ENCODE measurements at regions not wholly inside any gene's neighbourhood (a gene's known extent, or its start where the extent isn't known, plus 50 kb on each side); places are given as distances from the start of the nearest gene placed in this dataset.
"Not testable (repeated sequence)": the region's sequence is repeated elsewhere in the genome, so short reads cannot be mapped to it uniquely, and the experiment has no call there.

DNA sequence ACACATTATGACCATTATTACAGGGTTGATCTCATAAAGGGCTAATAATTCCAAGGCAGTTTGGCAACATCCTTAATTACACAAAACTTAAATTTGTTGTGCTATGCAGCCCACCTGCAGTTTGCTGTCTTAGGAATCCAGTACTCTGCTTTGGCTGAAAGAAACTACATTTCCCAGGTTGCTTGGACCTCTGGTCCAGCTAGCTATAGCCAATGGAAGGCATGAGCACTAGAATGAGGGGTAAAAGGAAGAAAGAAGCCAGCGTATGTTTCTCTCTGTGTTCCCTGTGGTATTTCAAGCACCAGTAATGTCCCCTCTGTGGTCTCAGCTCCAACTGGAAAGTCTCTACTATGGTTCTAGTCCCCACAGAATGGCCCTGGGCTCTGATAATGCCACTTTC is 84.3 kb upstream of the TSC22D2 start:
- H3K79me1 ChIP-seq (ENCODE audit: insufficient read depth, low read depth, low read length, poor library complexity, severe bottlenecking): no peaks in the 10 kb centered on the region
- no peaks in the 10 kb centered on the region for H3K27me3 ChIP-seq (ENCODE audit: insufficient read depth, low read length)
- H3K27ac ChIP-seq (ENCODE audit: insufficient read length, low read depth, low read length): no peak overlapping the region
- no peaks in the 10 kb centered on the region for H3K9me3 ChIP-seq (ENCODE audit: control insufficient read depth, low read depth, low read length)
- H2BK20ac ChIP-seq (ENCODE audit: low read depth, low read length, poor library complexity, severe bottlenecking): no peak overlapping the region
- H3T11ph ChIP-seq (ENCODE audit: low read length): no peak overlapping the region
- no peak overlapping the region for H2BK5ac ChIP-seq (ENCODE audit: insufficient read length, low read length)
- H2AFZ ChIP-seq (ENCODE audit: low read length): no peak overlapping the region
- no peak overlapping the region for H4K91ac ChIP-seq (ENCODE audit: insufficient read length, low read depth, low read length)
- no peak overlapping the region for H4K5ac ChIP-seq (ENCODE audit: insufficient read length, low read depth, low read length)
- Mint-ChIP-seq H3K27ac (no peak overlapping the region), H3K27me3 (ENCODE audit: low read depth) (peaks cover 3% of the 10 kb centered on the region; the same call in 1 of the 2 replicates), H3K4me1 (peaks cover 14 to 17% of the 10 kb centered on the region in 2 experiments), H3K9me3 (peaks cover 3 to 8% of the 10 kb centered on the region in 2 experiments; a peak in 3 of 5 replicates), H3K36me3 (ENCODE audit: insufficient read depth in 1 of 3, low read depth in 3 of 3) (peaks cover 0 to 9% (median 3%) of the 10 kb centered on the region in 3 experiments; a peak in 3 of 7 replicates), H3K4me3 (no peak overlapping the region)
- H3K4me2 ChIP-seq (ENCODE audit: insufficient read depth, insufficient read length, low read length): no peak overlapping the region
- H3K4me1 ChIP-seq (ENCODE audit: insufficient read depth, low read length): no peaks in the 10 kb centered on the region; the same call in 1 of the 2 replicates
- H2BK12ac ChIP-seq (ENCODE audit: insufficient read length, low read depth, low read length): no peak overlapping the region
- H3K79me2 ChIP-seq (ENCODE audit: insufficient read depth, low read length): no peaks in the 10 kb centered on the region
- no peak overlapping the region for H3K9ac ChIP-seq (ENCODE audit: extremely low read depth, insufficient read length, low read length)
- WGBS (ENCODE audit: extremely low coverage, insufficient read length, low lambda C conversion rate): no CpG with 5 or more reads among the region's 1 CpG
- H4K20me1 ChIP-seq (ENCODE audit: control insufficient read depth, insufficient read depth, insufficient read length): no peaks in the 10 kb centered on the region
- H2BK120ac ChIP-seq (ENCODE audit: low read depth, low read length, poor library complexity, severe bottlenecking): no peak overlapping the region
- H2AK5ac ChIP-seq (ENCODE audit: insufficient read length, low read length): no peak overlapping the region
- no peak overlapping the region for H3K14ac ChIP-seq (ENCODE audit: insufficient read depth, low read length)
- TF ChIP-seq, protein P1, sequence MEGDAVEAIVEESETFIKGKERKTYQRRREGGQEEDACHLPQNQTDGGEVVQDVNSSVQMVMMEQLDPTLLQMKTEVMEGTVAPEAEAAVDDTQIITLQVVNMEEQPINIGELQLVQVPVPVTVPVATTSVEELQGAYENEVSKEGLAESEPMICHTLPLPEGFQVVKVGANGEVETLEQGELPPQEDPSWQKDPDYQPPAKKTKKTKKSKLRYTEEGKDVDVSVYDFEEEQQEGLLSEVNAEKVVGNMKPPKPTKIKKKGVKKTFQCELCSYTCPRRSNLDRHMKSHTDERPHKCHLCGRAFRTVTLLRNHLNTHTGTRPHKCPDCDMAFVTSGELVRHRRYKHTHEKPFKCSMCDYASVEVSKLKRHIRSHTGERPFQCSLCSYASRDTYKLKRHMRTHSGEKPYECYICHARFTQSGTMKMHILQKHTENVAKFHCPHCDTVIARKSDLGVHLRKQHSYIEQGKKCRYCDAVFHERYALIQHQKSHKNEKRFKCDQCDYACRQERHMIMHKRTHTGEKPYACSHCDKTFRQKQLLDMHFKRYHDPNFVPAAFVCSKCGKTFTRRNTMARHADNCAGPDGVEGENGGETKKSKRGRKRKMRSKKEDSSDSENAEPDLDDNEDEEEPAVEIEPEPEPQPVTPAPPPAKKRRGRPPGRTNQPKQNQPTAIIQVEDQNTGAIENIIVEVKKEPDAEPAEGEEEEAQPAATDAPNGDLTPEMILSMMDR (conservative IDR thresholded peaks at IDR 0.05): no peak
- no peak overlapping the region for H3K56ac ChIP-seq (ENCODE audit: insufficient read length, low read depth, low read length)
- no peak overlapping the region for H4K8ac ChIP-seq (replicated peaks; ENCODE audit: insufficient read length, low read depth, low read length)
- H2BK15ac ChIP-seq (ENCODE audit: low read depth, low read length): no peak overlapping the region
- no peak overlapping the region for H3K4ac ChIP-seq (ENCODE audit: low read depth, low read length)
- H3K18ac ChIP-seq (ENCODE audit: insufficient read length, low read depth, low read length): no peak overlapping the region
- H3K23me2 ChIP-seq (ENCODE audit: insufficient read length, low read depth, low read length, poor library complexity, severe bottlenecking): no peaks in the 10 kb centered on the region
- no peak overlapping the region for H3K23ac ChIP-seq (ENCODE audit: insufficient read length, low read depth, low read length)
- no peak for DNase-seq

- not testable (repeated sequence) for H3K9me3 Mint-ChIP-seq
These were observed 85.0 kb upstream of the TSC22D2 start for GRCh38 chr3:150323091-150323490.

More at GRCh38 chr3:150323091-150323490, 85.0 kb upstream of the TSC22D2 start:
- not testable (repeated sequence) for H3K18ac ChIP-seq (ENCODE audit: insufficient read length, low read depth, low read length); H3K9me3 ChIP-seq (ENCODE audit: control insufficient read depth, low read depth, low read length); H3K23ac ChIP-seq (ENCODE audit: insufficient read length, low read depth, low read length); H3K27me3 ChIP-seq (ENCODE audit: insufficient read depth, low read length); H3K23me2 ChIP-seq (ENCODE audit: insufficient read length, low read depth, low read length, poor library complexity, severe bottlenecking); H2AK5ac ChIP-seq (ENCODE audit: insufficient read length, low read length); H3K4me2 ChIP-seq (ENCODE audit: insufficient read depth, insufficient read length, low read length); DNase-seq; H2AFZ ChIP-seq (ENCODE audit: low read length); H4K20me1 ChIP-seq (ENCODE audit: control insufficient read depth, insufficient read depth, insufficient read length); H3K27ac Mint-ChIP-seq; H2BK20ac ChIP-seq (ENCODE audit: low read depth, low read length, poor library complexity, severe bottlenecking); H4K5ac ChIP-seq (ENCODE audit: insufficient read length, low read depth, low read length); H3K9ac ChIP-seq (ENCODE audit: extremely low read depth, insufficient read length, low read length); H3K4me1 ChIP-seq (ENCODE audit: insufficient read depth, low read length); H3K79me2 ChIP-seq (ENCODE audit: insufficient read depth, low read length); H2BK120ac ChIP-seq (ENCODE audit: low read depth, low read length, poor library complexity, severe bottlenecking); H3K4ac ChIP-seq (ENCODE audit: low read depth, low read length); H3K27ac ChIP-seq (ENCODE audit: insufficient read length, low read depth, low read length); H3T11ph ChIP-seq (ENCODE audit: low read length); H3K36me3 Mint-ChIP-seq (ENCODE audit: insufficient read depth in 1 of 3, low read depth in 3 of 3); H4K8ac ChIP-seq (replicated peaks; ENCODE audit: insufficient read length, low read depth, low read length); H3K56ac ChIP-seq (ENCODE audit: insufficient read length, low read depth, low read length); H2BK5ac ChIP-seq (ENCODE audit: insufficient read length, low read length); H3K4me3 Mint-ChIP-seq; H2BK12ac ChIP-seq (ENCODE audit: insufficient read length, low read depth, low read length); H4K91ac ChIP-seq (ENCODE audit: insufficient read length, low read depth, low read length); H3K14ac ChIP-seq (ENCODE audit: insufficient read depth, low read length); H2BK15ac ChIP-seq (ENCODE audit: low read depth, low read length); H3K79me1 ChIP-seq (ENCODE audit: insufficient read depth, low read depth, low read length, poor library complexity, severe bottlenecking); H3K27me3 Mint-ChIP-seq (ENCODE audit: low read depth)
- WGBS (ENCODE audit: extremely low coverage, insufficient read length, low lambda C conversion rate): no CpG with 5 or more reads among the region's 23 CpGs
- peaks cover 13 to 14% of the 10 kb centered on the region in 2 experiments for H3K4me1 Mint-ChIP-seq
